AG09309 (cell line): ENCODE measurements at regions not wholly inside any gene's neighbourhood (a gene's known extent, or its start where the extent isn't known, plus 50 kb on each side); places are given as distances from the start of the nearest gene placed in this dataset.

Experiments
- DNase-seq: peaks from one replicate; pipeline ENCODE4 v3.0.0-alpha.2; 2010; ENCODE audit warnings: low read depth
- H3K4me3 ChIP-seq: 2 replicates; pipeline ENCODE4 v1.5.1; 2011; ENCODE audit warnings: mild to moderate bottlenecking, low read depth, low read length, moderate library complexity; ENCODE audit not compliant: control insufficient read depth
- CTCF ChIP-seq: IDR thresholded peaks from 2 replicates; pipeline ENCODE4 v1.5.1; 2011; ENCODE audit warnings: mild to moderate bottlenecking, low read depth, low read length, inconsistent platforms; ENCODE audit not compliant: insufficient read depth, control insufficient read depth; ENCODE audit errors: missing control alignments

GRCh38 chr6:145228962-145229582 lies 506.2 kb downstream of the EPM2A start:
- no peak for TF ChIP-seq CTCF
- no peak overlapping the region for H3K4me3 ChIP-seq
- DNase-seq: no peak

GRCh38 chr6:145233955-145234354 lies 501.4 kb downstream of the EPM2A start:
- TF ChIP-seq CTCF: no peak
- DNase-seq: no peak
- no peak overlapping the region for H3K4me3 ChIP-seq

- no peak for TF ChIP-seq CTCF
- no peak for DNase-seq
- H3K4me3 ChIP-seq: no peak overlapping the region
Observed at GRCh38 chr6:145235207-145235606, 500.1 kb downstream of the EPM2A start.

- no peak for DNase-seq
- H3K4me3 ChIP-seq: no peak overlapping the region
- no peak for TF ChIP-seq CTCF
Observed at GRCh38 chr6:145238787-145239186, 496.5 kb downstream of the EPM2A start.

- DNase-seq: peak; percentile 11
- TF ChIP-seq CTCF: no peak
- H3K4me3 ChIP-seq: no peak overlapping the region
Observed at GRCh38 chr6:145241039-145241438, 494.3 kb downstream of the EPM2A start.

GRCh38 chr6:145241721-145242120 lies 493.6 kb downstream of the EPM2A start:
- no peak for TF ChIP-seq CTCF
- no peak overlapping the region for H3K4me3 ChIP-seq
- no peak for DNase-seq
